NCI-H82 treated with DMSO at 0.1 percent for 48 hours (cell line): ENCODE measurements at regions not wholly inside any gene's neighbourhood (a gene's known extent, or its start where the extent isn't known, plus 50 kb on each side); places are given as distances from the start of the nearest gene placed in this dataset.

Experiments
- DNase-seq: peaks from one replicate; lab custom pipeline; 2025; ENCODE audit not compliant: unreplicated experiment; lab: John Stamatoyannopoulos, UW

DNA sequence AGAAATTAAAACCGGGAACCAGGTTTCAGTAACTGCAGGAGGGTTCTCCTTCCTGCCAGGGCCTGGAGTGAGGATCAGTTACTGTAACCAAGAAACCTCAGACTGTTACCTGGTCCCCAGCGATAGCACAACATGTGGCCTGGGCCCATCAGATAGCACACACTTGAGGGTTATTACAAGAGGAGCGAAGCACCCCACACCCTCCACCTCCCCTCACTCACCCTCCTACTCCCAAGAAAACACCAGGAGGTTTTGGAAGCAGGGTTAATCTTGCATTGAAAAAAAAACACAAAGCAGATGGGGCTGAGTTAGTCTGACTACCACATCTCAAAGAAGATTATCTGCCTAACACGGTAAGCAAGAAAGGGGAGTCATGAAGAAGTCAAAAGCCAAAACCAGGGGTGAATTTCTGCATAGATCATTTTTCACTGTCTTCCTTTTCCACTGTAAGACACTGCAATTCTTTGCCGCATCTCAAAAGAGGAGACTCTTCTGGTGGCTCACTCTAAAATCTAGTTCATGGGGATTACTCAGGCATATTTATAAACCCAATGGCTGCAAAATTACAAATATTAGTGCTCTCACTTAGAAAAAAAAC lies 75.9 kb upstream of the DOCK9 start:
- peak; percentile 99 for DNase-seq

DNA sequence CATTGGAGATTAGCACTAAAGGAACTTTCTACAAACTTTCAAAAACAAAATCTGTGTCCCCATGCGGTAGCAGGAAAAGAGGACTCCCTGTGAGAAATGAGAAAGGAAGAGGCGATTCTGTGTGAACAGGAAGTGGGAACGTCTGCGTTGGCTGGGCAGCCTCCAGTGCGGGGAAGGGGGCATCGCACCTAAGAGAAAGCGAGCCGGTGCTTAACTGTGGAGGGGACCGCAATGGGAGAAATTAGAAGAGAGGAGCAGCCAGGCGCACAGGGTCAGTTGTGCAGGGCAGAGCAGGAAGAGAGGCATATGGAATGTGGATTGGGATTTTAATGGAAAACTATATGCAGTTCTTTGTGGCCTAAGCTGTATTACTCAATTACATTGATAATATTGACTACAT lies 77.4 kb upstream of the DOCK9 start:
- no peak for DNase-seq

- DNase-seq: no peak
Observed at GRCh38 chr13:99055735-99056134, 77.9 kb upstream of the DOCK9 start.

GRCh38 chr13:99056381-99057014 lies 78.6 kb upstream of the DOCK9 start:
- DNase-seq: no peak

GRCh38 chr13:99057310-99057975 lies 79.6 kb upstream of the DOCK9 start:
- no peak for DNase-seq

DNA sequence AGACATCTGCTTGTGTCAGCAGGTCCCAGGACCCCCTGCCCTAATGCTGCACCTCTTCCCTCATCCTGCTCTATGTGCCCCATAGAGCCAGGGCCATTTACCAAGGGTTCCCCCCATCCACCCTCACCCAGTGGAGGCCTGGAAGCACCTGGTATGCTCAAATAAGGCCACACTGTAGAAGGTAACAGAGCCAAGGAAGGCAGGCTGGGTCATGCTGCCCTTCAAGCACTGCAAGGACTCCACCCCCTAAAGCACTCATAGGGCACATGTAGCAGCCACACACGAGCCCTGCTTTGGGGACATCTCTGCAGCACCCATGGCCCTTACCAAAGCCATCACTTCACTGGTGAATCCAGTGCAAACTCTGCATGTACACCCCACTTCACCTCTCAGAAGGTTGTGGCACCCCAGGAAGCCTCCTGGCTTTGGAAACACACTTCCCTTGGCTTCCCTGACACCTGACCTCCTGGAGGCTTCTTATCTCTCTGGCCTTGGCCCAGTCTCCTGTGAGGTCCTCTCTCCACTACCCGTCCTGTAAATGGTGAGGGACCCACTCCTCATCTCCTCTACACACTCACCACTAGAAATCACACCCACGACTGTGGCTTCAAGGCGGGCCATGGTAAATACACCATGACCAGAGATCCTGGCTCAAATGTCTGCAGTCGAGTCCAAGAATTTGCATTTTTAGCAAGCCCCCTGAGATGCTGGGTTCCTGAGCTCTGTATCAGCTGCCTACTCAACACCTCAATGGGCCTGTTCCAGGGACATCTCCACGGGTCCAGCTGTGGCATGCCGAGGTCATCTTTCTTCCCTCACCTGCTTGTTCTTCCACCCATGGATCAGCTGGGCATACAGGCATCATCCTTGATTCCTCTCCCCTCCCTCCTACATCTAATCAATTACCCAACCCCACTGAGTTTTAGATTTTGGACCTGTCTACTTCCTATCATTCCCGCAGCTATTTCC lies 80.9 kb upstream of the DOCK9 start:
- no peak for DNase-seq

- DNase-seq: no peak
Observed at GRCh38 chr13:99059498-99060075, 81.7 kb upstream of the DOCK9 start.

GRCh38 chr13:99061411-99061810 lies 83.5 kb upstream of the DOCK9 start:
- DNase-seq: no peak

DNA sequence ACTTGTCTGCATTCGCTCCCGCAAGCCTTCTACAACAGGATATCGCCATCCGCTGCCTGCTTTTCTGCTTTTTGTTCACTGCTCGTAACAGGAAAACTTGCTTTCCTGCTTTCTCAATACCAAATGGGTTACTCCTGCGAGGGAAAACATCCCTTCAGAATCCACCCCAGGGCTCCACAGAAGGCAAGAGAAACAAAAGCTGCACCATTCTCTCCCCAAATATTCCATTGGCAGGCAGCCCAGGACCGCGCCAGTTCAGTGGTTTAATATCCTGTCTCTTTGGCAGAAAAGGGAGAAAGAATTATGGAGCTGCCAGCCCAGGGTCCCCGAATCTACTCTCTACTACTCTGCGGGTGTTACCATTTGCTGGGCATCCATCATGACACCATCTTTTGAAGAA lies 84.7 kb upstream of the DOCK9 start:
- DNase-seq: no peak

DNA sequence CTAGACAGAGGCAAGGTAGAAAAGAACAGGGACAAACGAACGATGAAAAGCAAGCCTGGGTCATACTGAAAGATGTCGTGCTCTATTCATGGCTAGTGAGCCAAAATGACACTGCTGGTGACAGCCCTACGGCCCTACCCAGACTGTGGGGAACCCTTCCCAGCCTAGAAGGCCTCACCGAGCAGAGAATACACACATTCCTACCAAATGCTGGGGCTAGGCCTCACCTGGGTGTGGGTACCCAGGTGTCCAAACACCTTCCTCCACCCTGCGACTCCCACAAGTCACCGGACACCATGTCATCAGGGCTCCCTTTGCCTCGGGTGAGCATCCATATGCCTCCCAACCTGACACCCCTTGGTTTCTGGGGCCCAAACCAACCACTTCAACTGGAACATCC lies 85.3 kb upstream of the DOCK9 start:
- no peak for DNase-seq

DNA sequence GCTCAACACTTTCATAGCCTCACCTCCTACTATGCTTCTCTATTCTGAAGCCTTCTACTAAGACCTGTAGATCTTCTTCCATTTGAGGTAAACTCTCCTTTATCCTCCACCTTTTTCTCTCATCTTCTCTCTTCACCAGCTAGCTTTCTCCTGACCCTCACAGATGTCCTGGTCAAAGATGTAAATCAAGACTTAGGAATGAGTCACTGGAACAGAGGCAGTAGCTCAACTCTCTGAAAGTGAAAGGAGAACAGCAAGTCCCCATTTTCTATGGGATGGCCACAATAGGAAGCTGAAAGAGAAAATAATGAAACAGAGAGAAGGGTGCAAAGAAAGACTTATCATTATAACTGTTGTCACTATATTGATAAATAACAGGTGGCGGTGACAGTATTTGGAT lies 86.1 kb upstream of the DOCK9 start:
- DNase-seq: no peak

DNA sequence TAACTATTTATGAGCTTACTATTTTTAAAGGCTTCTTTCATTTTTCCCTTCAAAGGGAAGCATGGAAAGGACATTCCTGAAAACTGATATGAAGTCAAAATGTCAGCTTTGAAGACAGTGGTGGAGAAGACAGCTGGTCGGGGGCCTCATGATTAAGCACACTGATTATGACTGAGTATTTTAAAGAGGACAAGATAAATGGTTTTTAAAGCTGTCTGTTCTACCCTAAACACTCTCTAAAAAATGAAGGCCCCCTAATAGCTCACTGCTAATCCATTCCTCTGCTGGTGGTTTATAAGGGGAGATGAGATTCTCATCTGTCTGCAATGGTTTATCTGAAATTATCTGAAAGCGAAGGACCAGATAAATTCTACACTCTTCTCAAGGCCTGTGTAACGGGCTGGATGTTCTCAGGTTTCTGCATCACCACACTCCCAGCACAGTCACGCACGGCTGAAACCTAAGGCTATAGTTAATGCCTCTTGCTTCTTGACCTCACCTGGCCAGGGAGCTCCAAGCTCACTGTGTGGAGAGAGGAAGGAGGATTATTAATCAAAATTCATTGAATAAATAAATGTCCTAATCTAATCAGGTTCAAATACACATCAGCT lies 86.9 kb upstream of the DOCK9 start:
- DNase-seq: peak; percentile 82

DNA sequence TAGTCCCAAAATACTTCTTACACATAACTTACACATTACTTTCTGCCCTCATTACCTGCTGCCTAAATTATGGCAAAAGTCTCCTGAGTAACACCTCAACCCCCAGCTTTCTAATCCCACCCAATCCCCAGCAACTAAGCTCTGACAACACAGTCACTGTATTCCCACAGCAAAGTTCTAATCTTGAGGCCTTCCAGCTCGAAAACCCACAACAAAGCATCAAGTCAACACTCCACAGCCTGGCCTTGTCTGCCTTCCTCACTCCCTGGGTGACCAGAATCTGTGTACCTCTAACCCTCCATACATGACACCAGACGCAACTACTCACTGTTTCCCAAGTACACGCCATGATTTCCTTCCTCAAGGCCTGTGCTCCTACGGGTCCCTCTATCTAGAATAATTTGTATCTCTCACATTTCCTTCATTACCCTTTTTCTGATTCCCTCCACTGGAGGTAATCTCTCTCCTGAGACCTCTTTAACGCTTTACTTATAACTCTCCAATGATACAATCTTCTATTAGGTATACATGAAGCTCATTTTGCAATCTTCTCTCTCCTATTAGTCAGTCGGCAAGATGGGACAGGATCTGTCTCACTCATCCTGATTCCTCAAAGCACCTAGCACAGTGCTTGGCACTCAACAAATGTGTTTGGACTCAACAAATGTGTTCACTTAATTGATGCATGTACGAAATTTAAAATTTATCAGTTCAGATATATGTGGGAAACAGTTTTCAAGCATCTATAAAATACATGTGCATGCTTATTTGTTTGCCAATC lies 87.6 kb upstream of the DOCK9 start:
- peak; percentile 67 for DNase-seq

- DNase-seq: no peak
Observed at GRCh38 chr13:99066219-99066618, 88.4 kb upstream of the DOCK9 start.

DNA sequence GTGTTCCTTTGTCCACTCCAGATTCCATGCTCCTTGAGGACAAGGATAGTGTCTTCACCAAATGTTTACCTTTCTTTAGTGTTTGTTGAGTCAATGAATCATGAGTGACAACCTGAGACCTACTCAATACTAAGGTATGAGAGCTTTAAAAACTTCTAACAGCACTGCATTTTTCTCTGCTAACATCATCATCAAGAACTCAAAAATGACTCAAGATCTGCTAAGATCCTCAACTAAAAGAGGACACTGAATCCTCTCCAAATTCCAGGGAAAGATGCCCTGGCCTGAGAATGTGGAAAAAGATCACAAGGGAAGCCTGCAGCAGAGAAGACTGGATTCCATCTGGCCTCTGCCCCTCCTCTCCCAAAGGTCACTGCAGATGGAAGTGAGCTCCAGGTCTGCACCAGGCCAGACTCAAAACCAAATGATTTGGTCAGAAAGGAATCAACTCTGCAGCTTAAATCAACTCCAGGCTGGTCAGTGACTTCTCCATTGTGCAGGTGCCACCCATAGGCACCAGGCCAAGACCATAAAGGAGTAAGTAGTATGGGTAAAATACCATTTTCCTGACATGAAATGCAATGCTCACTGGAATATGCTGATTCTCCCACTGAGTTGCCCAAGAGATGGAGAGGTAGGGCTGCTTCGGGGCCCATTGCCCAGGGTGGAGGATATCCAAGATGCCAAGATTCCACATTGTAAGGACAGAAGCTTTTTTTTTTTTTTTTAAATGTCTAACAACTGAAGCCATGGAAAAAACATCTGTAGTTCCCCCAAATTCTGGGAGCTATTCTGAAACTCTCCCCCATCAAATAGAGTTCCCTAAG lies 89.5 kb upstream of the DOCK9 start:
- DNase-seq: no peak

DNA sequence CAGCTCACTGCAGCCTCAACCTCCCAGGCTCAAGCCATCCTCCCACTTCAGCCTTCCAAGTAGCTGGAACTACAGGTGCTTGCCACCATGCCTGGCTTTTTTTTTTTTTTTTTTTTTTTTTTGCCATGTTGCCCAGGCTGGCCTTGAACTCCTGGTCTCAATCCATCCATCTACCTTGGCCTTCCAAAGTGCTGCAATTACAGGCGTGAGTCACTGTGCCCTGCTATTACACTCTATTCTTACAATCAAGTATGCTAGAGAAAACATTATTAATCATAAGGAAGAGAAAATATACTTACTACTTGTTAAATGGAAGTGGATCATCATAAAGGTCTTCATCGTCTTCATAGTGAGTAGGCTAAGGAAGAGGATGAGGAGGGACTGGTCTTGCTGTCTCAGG lies 93.3 kb upstream of the DOCK9 start:
- no peak for DNase-seq

DNA sequence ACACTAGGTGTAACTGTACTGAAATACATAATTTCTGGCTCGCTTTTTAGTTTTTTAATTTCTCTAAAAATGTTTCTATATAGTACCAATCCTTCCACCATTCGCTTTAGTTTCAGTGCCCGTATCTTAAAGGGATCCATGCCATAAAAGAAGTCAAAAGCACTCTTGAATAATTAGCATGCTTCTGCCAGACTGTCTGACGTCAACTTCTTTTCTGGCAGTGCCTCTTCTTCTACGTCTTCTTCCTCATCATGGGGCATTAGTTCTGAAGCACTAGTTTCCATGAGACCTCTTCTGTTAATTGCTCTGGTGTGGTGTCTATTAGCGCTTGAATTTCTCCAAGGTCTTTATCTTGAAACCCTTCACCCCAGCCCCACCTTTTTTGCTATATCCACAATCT lies 93.8 kb upstream of the DOCK9 start:
- no peak for DNase-seq

DNA sequence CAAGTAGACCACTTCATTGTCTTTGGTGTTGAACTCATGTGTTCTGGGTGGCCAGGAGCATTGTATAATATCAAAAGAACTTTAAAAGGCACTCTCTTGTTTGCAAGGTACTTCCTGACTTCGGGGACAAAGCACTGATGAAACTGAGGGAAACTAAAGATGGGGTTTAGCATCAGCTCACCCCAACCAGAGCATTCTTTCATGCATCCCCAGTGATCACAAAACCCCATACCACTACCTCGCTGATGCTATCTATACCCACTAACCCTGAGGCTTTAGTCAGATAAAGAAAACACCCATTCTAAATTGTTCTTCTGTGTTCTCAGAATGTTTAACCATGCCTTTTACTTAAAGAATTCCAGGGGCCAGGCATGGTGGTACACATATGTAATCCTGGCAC lies 94.5 kb upstream of the DOCK9 start:
- DNase-seq: no peak

- DNase-seq: no peak
Observed at GRCh38 chr13:99072941-99073340, 95.1 kb upstream of the DOCK9 start.
